Neural cell (in vitro differentiated cells): ENCODE measurements at regions not wholly inside any gene's neighbourhood (a gene's known extent, or its start where the extent isn't known, plus 50 kb on each side); places are given as distances from the start of the nearest gene placed in this dataset.

Experiments used
- CTCF ChIP-seq: fragments of 450-650 bp; IDR thresholded peaks from 2 replicates; pipeline ENCODE4 v1.5.1; 2014; ENCODE audit warnings: antibody characterized with exemption, mild to moderate bottlenecking, moderate library complexity; ENCODE audit not compliant: poor library complexity, severe bottlenecking
- EP300 ChIP-seq: fragments of 450-650 bp; conservative IDR thresholded peaks from 2 replicates; pipeline ENCODE4 v1.6.1; 2014; ENCODE audit warnings: antibody characterized with exemption, mild to moderate bottlenecking, moderate library complexity; ENCODE audit not compliant: poor library complexity, severe bottlenecking
- EZH2 ChIP-seq: fragments of 200-600, 300-800 bp; shearing (Covaris generic), sonication (generic); IDR thresholded peaks from 2 replicates; pipeline ENCODE4 v1.6.1; 2014; ENCODE audit warnings: antibody characterized with exemption, low read length, borderline replicate concordance, mild to moderate bottlenecking; ENCODE audit not compliant: insufficient read depth, poor library complexity, severe bottlenecking
- POLR2AphosphoS5 ChIP-seq: IDR thresholded peaks from 2 replicates; pipeline ENCODE4 v1.6.1; 2012
- RAD21 ChIP-seq: fragments of 450-650 bp; conservative IDR thresholded peaks from 2 replicates; pipeline ENCODE4 v1.6.1; 2014; ENCODE audit warnings: antibody characterized with exemption, mild to moderate bottlenecking, moderate library complexity
- REST ChIP-seq: IDR thresholded peaks from 2 replicates; pipeline ENCODE4 v1.6.1; 2012; ENCODE audit warnings: borderline replicate concordance
- SMC3 ChIP-seq: fragments of 450-650 bp; conservative IDR thresholded peaks from 2 replicates; pipeline ENCODE4 v1.6.1; 2014; ENCODE audit warnings: antibody characterized with exemption, mild to moderate bottlenecking, moderate library complexity; ENCODE audit not compliant: poor library complexity
- TAF1 ChIP-seq: IDR thresholded peaks from 2 replicates; pipeline ENCODE4 v1.6.1; 2012; ENCODE audit warnings: low read depth

- TF ChIP-seq CTCF (no peak), RAD21 (no peak), POLR2AphosphoS5 (no peak), EP300 (no peak), REST (no peak), TAF1 (no peak), EZH2 (no peak), SMC3 (no peak)
These were observed 511.8 kb upstream of the SLITRK1 start for GRCh38 chr13:84393981-84394625.
